Body of pancreas (tissue), 4 donors: ENCODE measurements at regions not wholly inside any gene's neighbourhood (a gene's known extent, or its start where the extent isn't known, plus 50 kb on each side); places are given as distances from the start of the nearest gene placed in this dataset.

Source experiments
- POLR2A ChIP-seq, 3 donors: fragments of 450-650 bp; IDR thresholded peaks; one replicate each; pipeline ENCODE4 v1.6.1; 2016; ENCODE audit warnings: antibody characterized with exemption in 3 of 3, mild to moderate bottlenecking in 2 of 3
- TF ChIP-seq, protein P1 (sequence below), 7 experiments: fragments of 450-650 bp in 4 of 7; fragments of 200-600 bp in 3 of 7; sonication (generic) in 3 of 7; IDR thresholded peaks; one replicate each; pipeline ENCODE4 v1.5.1; 2016 to 2019; ENCODE audit warnings: antibody characterized with exemption in 7 of 7

DNA sequence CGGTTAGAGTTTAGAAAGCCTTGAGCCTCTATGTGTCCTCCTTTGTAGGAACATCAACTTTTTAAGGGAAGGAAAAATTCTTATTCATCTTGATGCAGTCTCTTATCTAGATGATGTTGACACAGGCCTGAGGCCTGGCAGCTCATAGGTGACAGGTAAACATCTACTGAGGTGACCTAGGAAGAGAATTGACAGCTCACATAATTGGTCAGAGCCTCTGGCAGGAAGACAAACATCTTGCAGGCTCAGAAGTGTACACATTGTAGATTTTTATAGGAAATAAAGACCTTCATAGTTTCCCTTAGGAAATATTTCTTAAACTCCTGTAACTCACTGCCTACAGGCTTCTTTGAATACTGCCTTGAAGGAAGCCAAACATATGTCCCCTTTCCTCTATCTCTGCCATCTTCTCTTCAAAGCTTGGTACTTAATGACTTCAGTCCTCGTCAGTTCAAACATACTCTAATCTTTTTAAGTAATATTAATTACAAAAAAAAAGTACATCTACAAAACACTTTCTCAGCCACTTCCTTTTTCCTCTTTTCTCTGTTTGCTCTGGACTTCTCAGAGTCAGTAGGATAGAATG, 341.3 kb downstream of the TBL1XR1 start:
- TF ChIP-seq, protein P1, sequence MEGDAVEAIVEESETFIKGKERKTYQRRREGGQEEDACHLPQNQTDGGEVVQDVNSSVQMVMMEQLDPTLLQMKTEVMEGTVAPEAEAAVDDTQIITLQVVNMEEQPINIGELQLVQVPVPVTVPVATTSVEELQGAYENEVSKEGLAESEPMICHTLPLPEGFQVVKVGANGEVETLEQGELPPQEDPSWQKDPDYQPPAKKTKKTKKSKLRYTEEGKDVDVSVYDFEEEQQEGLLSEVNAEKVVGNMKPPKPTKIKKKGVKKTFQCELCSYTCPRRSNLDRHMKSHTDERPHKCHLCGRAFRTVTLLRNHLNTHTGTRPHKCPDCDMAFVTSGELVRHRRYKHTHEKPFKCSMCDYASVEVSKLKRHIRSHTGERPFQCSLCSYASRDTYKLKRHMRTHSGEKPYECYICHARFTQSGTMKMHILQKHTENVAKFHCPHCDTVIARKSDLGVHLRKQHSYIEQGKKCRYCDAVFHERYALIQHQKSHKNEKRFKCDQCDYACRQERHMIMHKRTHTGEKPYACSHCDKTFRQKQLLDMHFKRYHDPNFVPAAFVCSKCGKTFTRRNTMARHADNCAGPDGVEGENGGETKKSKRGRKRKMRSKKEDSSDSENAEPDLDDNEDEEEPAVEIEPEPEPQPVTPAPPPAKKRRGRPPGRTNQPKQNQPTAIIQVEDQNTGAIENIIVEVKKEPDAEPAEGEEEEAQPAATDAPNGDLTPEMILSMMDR (IDR thresholded peaks at IDR 0.05) = no peak
- TF ChIP-seq POLR2A (IDR thresholded peaks at IDR 0.05) = no peak
